ENCODE measurements at regions not wholly inside any gene's neighbourhood (a gene's known extent, or its start where the extent isn't known, plus 50 kb on each side); places are given as distances from the start of the nearest gene placed in this dataset.

DNA sequence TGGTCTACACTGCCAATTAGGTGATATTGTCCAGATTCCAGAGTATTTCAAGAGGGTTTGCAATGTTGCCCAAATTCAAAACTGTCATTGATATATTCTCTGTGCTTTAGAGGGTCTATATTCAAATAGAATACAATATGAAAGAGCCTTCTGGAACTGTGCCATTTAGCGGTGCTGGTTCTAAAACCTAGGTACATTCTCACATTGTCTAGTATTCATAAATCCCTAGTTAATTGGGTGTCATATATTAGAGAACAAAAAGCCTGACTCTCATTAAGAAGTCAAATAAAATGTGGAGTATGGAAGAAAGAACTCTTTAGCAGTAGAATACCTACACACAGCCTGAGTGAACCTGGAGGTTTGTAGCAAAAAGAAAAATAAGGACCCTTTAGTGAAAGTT, 447.9 kb downstream of the CNTN6 start:
- no peaks in the 10 kb centered on the region for H3K4me1 ChIP-seq
- no peaks in the 10 kb centered on the region for H3K27me3 ChIP-seq
- peaks cover 0 to 29% (median 13%) of the 10 kb centered on the region in 11 donors for H3K9me3 ChIP-seq
- intact Hi-C loops (cut with DNase I): loop anchor here in 1 of 10 donors (2.0 kb wide), 1 partner anchor 62 kb away; no protein-coding TSS in a partner anchor
- no peak overlapping the region for H3K27ac ChIP-seq
- DNase-seq (no peak), ATAC-seq (no peak)
- no peak overlapping the region for H3K4me3 ChIP-seq
- 92 to 96% methylated on average over 1 of the region's 1 CpG for WGBS, 2 donors
- H3K36me3 ChIP-seq: no peaks in the 10 kb centered on the region
- TF ChIP-seq, protein P1, sequence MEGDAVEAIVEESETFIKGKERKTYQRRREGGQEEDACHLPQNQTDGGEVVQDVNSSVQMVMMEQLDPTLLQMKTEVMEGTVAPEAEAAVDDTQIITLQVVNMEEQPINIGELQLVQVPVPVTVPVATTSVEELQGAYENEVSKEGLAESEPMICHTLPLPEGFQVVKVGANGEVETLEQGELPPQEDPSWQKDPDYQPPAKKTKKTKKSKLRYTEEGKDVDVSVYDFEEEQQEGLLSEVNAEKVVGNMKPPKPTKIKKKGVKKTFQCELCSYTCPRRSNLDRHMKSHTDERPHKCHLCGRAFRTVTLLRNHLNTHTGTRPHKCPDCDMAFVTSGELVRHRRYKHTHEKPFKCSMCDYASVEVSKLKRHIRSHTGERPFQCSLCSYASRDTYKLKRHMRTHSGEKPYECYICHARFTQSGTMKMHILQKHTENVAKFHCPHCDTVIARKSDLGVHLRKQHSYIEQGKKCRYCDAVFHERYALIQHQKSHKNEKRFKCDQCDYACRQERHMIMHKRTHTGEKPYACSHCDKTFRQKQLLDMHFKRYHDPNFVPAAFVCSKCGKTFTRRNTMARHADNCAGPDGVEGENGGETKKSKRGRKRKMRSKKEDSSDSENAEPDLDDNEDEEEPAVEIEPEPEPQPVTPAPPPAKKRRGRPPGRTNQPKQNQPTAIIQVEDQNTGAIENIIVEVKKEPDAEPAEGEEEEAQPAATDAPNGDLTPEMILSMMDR (IDR thresholded peaks at IDR 0.05): no peak

GRCh38 chr3:1551741-1552140, 458.9 kb downstream of the CNTN6 start:
- H3K27me3 ChIP-seq: no peaks in the 10 kb centered on the region
- H3K27ac ChIP-seq: no peak overlapping the region
- WGBS, 2 donors: 64 to 72% methylated on average over 2 of the region's 2 CpGs
- TF ChIP-seq, protein P1 (IDR thresholded peaks at IDR 0.05): no peak
- H3K9me3 ChIP-seq: no peaks in the 10 kb centered on the region
- ATAC-seq: no peak
- H3K4me1 ChIP-seq: no peaks in the 10 kb centered on the region
- H3K4me3 ChIP-seq: no peak overlapping the region
- no peak for DNase-seq
- intact Hi-C loops (cut with DNase I): no loop called here
- H3K36me3 ChIP-seq: no peaks in the 10 kb centered on the region

- WGBS, 2 donors: 86 to 94% methylated on average over 1 of the region's 1 CpG
- Histone ChIP-seq H3K9me3 (no peaks in the 10 kb centered on the region), H3K4me1 (no peaks in the 10 kb centered on the region), H3K36me3 (no peaks in the 10 kb centered on the region), H3K4me3 (no peak overlapping the region), H3K27ac (no peak overlapping the region), H3K27me3 (no peaks in the 10 kb centered on the region)
- ATAC-seq (no peak), DNase-seq (no peak)
- TF ChIP-seq, protein P1 (IDR thresholded peaks at IDR 0.05): no peak
- intact Hi-C loops (cut with DNase I): no loop called here
Observed at GRCh38 chr3:1552831-1553230, 460.0 kb downstream of the CNTN6 start.

DNA sequence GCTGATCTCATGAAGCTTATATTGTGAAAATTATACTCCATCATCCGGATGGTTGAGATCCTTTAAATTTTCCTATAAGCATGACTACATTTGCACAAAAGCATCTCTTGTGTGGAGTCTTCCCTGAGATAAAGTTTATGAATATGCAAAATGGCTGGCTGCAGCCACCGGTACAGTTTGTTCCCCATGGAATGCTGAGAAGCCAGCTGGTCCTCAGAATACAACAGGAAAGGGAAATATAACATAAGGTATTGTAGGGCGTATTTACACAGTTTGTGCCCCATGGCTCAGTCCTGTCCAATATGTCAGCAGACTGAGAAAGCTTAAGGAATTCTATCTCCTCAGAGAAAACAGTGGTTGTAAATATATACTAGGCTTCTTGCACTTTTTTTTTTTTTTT, 468.6 kb downstream of the CNTN6 start:
- Histone ChIP-seq H3K4me1 (no peaks in the 10 kb centered on the region), H3K27me3 (no peaks in the 10 kb centered on the region), H3K9me3 (peaks cover 0 to 4% (median 0%) of the 10 kb centered on the region in 11 donors), H3K4me3 (no peak overlapping the region), H3K36me3 (no peaks in the 10 kb centered on the region), H3K27ac (no peak overlapping the region)
- TF ChIP-seq, protein P1 (IDR thresholded peaks at IDR 0.05): no peak
- intact Hi-C loops (cut with DNase I): no loop called here
- 64 to 65% methylated on average over 3 of the region's 3 CpGs for WGBS, 2 donors
- no peak for ATAC-seq
- DNase-seq: no peak
